ENCODE measurements at regions not wholly inside any gene's neighbourhood (a gene's known extent, or its start where the extent isn't known, plus 50 kb on each side); places are given as distances from the start of the nearest gene placed in this dataset.

DNA sequence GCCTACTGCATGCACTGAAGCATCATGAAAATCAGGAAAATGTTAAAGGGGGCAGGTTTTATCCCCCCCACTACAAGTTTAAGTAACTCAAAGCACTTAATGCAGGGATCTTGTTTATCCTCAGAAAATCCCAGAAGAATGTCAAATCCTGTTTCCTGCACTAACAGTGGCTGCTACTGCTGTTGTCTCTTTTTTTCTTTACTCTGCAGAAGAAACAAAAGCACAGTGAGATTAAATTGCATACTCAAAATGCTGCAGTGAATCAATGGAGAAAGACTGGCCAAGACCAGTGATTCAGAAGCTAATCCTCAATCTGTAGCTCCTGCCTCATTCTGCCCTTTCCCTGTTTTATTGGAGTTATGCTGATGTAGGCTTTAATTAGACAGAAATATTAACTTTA lies 332.3 kb upstream of the FIGN start:
- TF ChIP-seq, protein P1, sequence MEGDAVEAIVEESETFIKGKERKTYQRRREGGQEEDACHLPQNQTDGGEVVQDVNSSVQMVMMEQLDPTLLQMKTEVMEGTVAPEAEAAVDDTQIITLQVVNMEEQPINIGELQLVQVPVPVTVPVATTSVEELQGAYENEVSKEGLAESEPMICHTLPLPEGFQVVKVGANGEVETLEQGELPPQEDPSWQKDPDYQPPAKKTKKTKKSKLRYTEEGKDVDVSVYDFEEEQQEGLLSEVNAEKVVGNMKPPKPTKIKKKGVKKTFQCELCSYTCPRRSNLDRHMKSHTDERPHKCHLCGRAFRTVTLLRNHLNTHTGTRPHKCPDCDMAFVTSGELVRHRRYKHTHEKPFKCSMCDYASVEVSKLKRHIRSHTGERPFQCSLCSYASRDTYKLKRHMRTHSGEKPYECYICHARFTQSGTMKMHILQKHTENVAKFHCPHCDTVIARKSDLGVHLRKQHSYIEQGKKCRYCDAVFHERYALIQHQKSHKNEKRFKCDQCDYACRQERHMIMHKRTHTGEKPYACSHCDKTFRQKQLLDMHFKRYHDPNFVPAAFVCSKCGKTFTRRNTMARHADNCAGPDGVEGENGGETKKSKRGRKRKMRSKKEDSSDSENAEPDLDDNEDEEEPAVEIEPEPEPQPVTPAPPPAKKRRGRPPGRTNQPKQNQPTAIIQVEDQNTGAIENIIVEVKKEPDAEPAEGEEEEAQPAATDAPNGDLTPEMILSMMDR (IDR thresholded peaks at IDR 0.05; ENCODE audit: extremely low read depth, missing control alignments), result no peak
- no peak for DNase-seq (ENCODE audit: low spot score)

DNA sequence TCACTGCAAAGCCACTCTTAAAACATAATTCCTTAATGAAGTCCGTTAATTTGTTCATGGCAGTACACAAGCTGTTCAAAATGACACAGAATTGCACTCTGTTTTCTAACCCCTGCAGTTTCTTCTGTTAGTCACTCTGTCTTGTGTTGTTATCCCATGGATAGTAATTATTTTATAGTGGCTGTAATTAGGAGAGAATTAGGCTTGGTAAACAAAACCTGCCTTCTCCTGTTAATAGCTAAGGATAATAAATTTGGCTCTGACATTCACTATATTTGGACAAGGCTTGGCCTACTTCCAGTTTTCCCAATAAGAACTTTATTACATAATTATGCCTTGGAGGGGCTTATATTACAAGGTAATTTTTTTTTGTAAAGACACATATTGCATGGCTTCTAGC lies 330.3 kb upstream of the FIGN start:
- TF ChIP-seq, protein P1 (IDR thresholded peaks at IDR 0.05; ENCODE audit: extremely low read depth, missing control alignments), result no peak
- DNase-seq (ENCODE audit: low spot score), result no peak

DNA sequence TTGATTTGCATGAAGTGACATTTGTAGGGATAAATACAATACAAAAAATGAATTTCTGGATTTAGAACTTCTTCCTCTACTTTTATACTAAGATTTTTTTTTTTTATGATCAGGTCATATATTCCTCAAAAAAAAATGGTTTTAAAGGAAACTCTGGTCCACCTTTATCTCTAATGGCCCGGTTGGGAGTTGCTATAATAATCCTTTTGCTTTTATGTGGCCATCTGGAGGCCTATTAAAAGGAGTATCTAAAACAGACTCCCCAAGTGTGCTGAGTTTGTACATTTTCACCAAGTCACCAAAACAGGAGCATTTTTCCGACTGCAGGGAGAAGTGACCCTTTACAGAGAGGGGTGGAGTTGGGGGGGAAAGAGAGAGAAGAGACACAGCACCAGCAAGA lies 329.2 kb upstream of the FIGN start:
- TF ChIP-seq, protein P1 (IDR thresholded peaks at IDR 0.05; ENCODE audit: extremely low read depth, missing control alignments), result no peak
- no peak for DNase-seq (ENCODE audit: low spot score)

DNA sequence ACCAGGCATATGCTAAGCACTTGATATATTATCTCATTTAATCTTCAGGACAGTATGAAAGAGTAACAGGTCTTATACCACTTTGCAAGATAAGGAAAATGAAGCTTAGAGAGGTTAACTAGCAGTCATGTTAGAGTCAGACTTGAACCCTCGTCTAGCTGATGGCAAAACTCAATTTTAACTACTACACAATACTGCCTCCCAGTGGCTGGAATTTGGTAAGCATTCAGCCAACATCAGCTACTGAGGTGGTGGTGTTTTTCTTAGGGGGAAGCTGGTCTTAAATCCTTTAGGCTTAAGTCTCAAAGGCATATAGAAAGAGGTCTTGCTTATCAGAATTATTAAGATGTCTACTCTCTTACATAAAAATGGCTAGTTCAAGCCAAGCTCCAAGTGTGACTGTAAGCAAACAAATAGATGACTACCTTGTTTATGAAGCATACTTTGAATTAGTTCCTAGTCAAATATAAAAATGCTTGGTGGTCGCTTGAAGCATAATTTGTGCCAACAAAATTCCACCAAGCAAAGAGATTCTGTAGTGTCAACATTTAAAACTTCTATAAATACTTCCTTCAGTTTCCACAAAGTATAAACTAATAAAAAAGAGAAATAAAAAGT lies 325.4 kb upstream of the FIGN start:
- DNase-seq (ENCODE audit: low spot score), result peak; percentile 30
- TF ChIP-seq, protein P1 (IDR thresholded peaks at IDR 0.05; ENCODE audit: extremely low read depth, missing control alignments), result peak; percentile 20

DNA sequence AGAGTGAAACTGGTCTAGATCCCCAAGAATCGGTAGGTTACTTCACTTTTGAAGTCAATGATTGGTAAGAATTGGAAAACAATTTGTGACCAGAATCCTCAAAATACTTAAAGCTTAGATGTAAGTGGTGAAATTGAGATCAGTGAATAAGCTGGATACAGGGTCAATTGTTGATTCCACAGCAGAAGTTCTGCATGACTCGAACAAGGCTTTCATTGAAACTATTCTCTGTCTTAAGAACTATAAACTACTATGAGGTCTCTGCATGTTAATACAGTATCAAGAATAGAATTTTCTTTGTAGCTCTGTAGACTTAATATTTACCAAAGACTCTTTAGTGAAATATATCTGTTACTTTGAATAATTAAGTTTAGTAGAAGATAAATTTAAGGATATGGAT lies 324.2 kb upstream of the FIGN start:
- no peak for DNase-seq (ENCODE audit: low spot score)
- TF ChIP-seq, protein P1 (IDR thresholded peaks at IDR 0.05; ENCODE audit: extremely low read depth, missing control alignments), result no peak

DNA sequence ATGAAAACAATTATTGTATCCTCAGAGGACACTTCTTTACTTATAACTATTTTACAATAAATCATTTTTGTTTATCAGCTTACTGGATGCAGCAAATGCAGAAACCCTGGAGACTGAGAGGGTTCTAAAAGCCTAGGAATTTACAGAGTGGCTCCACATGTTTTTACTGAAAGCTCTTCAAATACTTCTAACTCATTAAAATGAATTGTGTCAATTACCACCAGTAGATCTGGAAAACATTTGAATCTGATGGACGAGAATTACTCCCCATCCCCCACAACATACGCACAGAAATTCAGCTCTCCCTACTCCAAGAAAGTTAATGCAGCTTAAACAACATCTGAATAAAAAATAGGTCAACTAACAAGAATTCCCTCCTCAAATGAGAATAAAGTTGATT lies 319.8 kb upstream of the FIGN start:
- TF ChIP-seq, protein P1 (IDR thresholded peaks at IDR 0.05; ENCODE audit: extremely low read depth, missing control alignments), result no peak
- no peak for DNase-seq (ENCODE audit: low spot score)

DNA sequence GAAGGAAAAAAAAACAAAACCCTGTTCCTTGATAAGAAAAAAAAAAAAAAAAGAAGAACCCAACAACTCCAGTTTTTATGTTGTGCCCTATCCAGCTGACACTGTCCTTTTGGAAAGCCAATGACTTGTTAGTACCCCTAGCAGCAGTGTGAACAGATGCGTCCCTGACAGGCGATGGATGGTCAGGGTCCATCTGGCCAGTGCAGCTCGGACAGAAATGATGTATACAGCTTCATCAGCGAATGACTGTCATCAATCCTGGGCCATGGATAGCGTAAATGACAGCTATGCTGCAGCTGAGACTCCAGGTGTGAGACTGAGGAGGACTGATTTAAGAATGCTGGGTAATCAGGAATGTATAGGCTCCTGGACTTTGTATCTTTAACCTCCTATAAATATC lies 318.8 kb upstream of the FIGN start:
- DNase-seq (ENCODE audit: low spot score), result no peak
- TF ChIP-seq, protein P1 (IDR thresholded peaks at IDR 0.05; ENCODE audit: extremely low read depth, missing control alignments), result no peak

Data from GM20000 (cell line).